Left lung (tissue), 4 donors: ENCODE measurements at regions not wholly inside any gene's neighbourhood (a gene's known extent, or its start where the extent isn't known, plus 50 kb on each side); places are given as distances from the start of the nearest gene placed in this dataset.

ENCODE experiments used
- ATAC-seq: fragments of 200-7000 bp; cut with Tn5 transposase; one replicate; pipeline ENCODE4 v1.9.1; 2020; ENCODE audit warnings: moderate library complexity
- DNase-seq, 4 donors: peaks; one replicate each; pipeline ENCODE4 v3.0.0-alpha.2; 2013 to 2020
- H3K27ac ChIP-seq, 2 donors: fragments of 200-600 bp; sonication (generic) in 1 of 2; one replicate each; pipeline versions ENCODE4 v1.5.0 to v1.8.0; 2020 to 2021
- H3K27me3 ChIP-seq, 2 donors: fragments of 200-600 bp; sonication (generic) in 1 of 2; one replicate each; pipeline versions ENCODE4 v1.5.0 to v1.8.0; 2020 to 2021
- H3K36me3 ChIP-seq, 2 donors: fragments of 200-600 bp; sonication (generic) in 1 of 2; one replicate each; pipeline versions ENCODE4 v1.5.0 to v1.8.0; 2020 to 2021
- H3K4me1 ChIP-seq, 2 donors: fragments of 200-600 bp; one replicate each; pipeline ENCODE4 v1.8.0; 2021
- H3K4me3 ChIP-seq, 2 donors: fragments of 200-600 bp; sonication (generic) in 1 of 2; one replicate each; pipeline versions ENCODE4 v1.5.0 to v1.8.0; 2020 to 2021; ENCODE audit warnings: mild to moderate bottlenecking in 1 of 2
- H3K9me3 ChIP-seq, 2 donors: fragments of 200-600 bp; sonication (generic) in 1 of 2; one replicate each; pipeline versions ENCODE4 v1.5.0 to v1.8.0; 2020 to 2021
- CTCF ChIP-seq, 2 donors: fragments of 200-600 bp; sonication (generic) in 1 of 2; IDR thresholded peaks; one replicate each; pipeline versions ENCODE4 v1.5.0 to v1.8.0; 2021; ENCODE audit warnings: antibody characterized with exemption in 2 of 2
- intact Hi-C, 2 donors: fragments of 100-400 bp; cut with DNase I; formaldehyde crosslinking; loops; one replicate each; pipeline versions ENCODE4 v1.11.2 to v1.14.2; 2022
- donor health status: DM: no; HTN: yes; CAD: no.
- donor health status: DM: no; HTN: no; CAD: no.

- intact Hi-C loops: no loop called here
- H3K4me3 ChIP-seq: no peak overlapping the region
- H3K36me3 ChIP-seq: no peaks in the 10 kb centered on the region
- DNase-seq (no peak), ATAC-seq (no peak)
- H3K27ac ChIP-seq: no peak overlapping the region
- no peak for TF ChIP-seq CTCF (IDR thresholded peaks at IDR 0.05)
- H3K27me3 ChIP-seq: no peaks in the 10 kb centered on the region
- peaks cover 6 to 7% of the 10 kb centered on the region in 2 donors for H3K4me1 ChIP-seq
- H3K9me3 ChIP-seq: peaks cover 0 to 7% of the 10 kb centered on the region in 2 donors
Measured at GRCh38 chr3:194951931-194952582, 266.4 kb downstream of the FAM43A start.

- Histone ChIP-seq H3K4me1 (peaks cover 6 to 7% of the 10 kb centered on the region in 2 donors), H3K27ac (no peak overlapping the region), H3K36me3 (no peaks in the 10 kb centered on the region), H3K9me3 (peaks cover 0 to 2% of the 10 kb centered on the region in 2 donors), H3K4me3 (no peak overlapping the region), H3K27me3 (no peaks in the 10 kb centered on the region)
- no peak for ATAC-seq
- TF ChIP-seq CTCF (IDR thresholded peaks at IDR 0.05): no peak
- intact Hi-C loops: no loop called here
- DNase-seq: no peak
Measured at GRCh38 chr3:194952841-194953241, 267.2 kb downstream of the FAM43A start.

GRCh38 chr3:194953291-194953690 is 267.6 kb downstream of the FAM43A start:
- Histone ChIP-seq H3K4me1 (peaks cover 6 to 7% of the 10 kb centered on the region in 2 donors), H3K4me3 (no peak overlapping the region), H3K27me3 (no peaks in the 10 kb centered on the region), H3K36me3 (no peaks in the 10 kb centered on the region), H3K27ac (no peak overlapping the region), H3K9me3 (no peaks in the 10 kb centered on the region)
- TF ChIP-seq CTCF (IDR thresholded peaks at IDR 0.05): no peak
- intact Hi-C loops: no loop called here
- DNase-seq (no peak), ATAC-seq (no peak)

- DNase-seq: no peak
- no peaks in the 10 kb centered on the region for H3K36me3 ChIP-seq
- intact Hi-C loops: no loop called here
Measured at GRCh38 chr3:194955546-194955945, 269.9 kb downstream of the FAM43A start.

More at GRCh38 chr3:194955546-194955945, 269.9 kb downstream of the FAM43A start:
- Histone ChIP-seq H3K4me1 (peaks cover 6 to 7% of the 10 kb centered on the region in 2 donors), H3K27me3 (no peaks in the 10 kb centered on the region), H3K4me3 (no peak overlapping the region), H3K9me3 (no peaks in the 10 kb centered on the region), H3K27ac (no peak overlapping the region)
- TF ChIP-seq CTCF (IDR thresholded peaks at IDR 0.05): no peak
- no peak for ATAC-seq
